Lung (tissue), 11 donors: ENCODE measurements at regions not wholly inside any gene's neighbourhood (a gene's known extent, or its start where the extent isn't known, plus 50 kb on each side); places are given as distances from the start of the nearest gene placed in this dataset.

Experiments
- ATAC-seq: fragments of 200-7000 bp; cut with Tn5 transposase; one replicate; pipeline ENCODE4 v1.9.1; 2020; ENCODE audit warnings: moderate number of reproducible peaks; ENCODE audit not compliant: insufficient read depth, low FRiP score
- DNase-seq, 3 donors: peaks; one replicate each; pipeline ENCODE4 v3.0.0-alpha.2; 2013 to 2017
- H3K27ac ChIP-seq, 2 donors: one replicate each; pipeline ENCODE4 v1.5.1; 2013; ENCODE audit warnings: mild to moderate bottlenecking in 2 of 2, moderate library complexity in 2 of 2, control low read depth in 1 of 2, inconsistent platforms in 1 of 2, low read depth in 1 of 2, low read length in 1 of 2
- H3K27me3 ChIP-seq, 3 donors: one replicate each; pipeline ENCODE4 v1.5.1; 2013; ENCODE audit warnings: low read length in 2 of 3; ENCODE audit not compliant: control insufficient read depth in 3 of 3, insufficient read depth in 3 of 3
- H3K36me3 ChIP-seq, 4 donors: one replicate each; pipeline ENCODE4 v1.5.1; 2013; ENCODE audit warnings: low read length in 4 of 4, mild to moderate bottlenecking in 1 of 4, moderate library complexity in 1 of 4; ENCODE audit not compliant: control insufficient read depth in 4 of 4, insufficient read depth in 4 of 4
- H3K4me1 ChIP-seq, 5 donors: one replicate each; pipeline ENCODE4 v1.5.1; 2013; ENCODE audit warnings: low read length in 5 of 5, mild to moderate bottlenecking in 2 of 5, moderate library complexity in 1 of 5; ENCODE audit not compliant: control insufficient read depth in 5 of 5, insufficient read depth in 5 of 5
- H3K4me3 ChIP-seq: one replicate; pipeline ENCODE4 v1.5.1; 2013; ENCODE audit warnings: mild to moderate bottlenecking, control low read depth, moderate library complexity
- H3K9ac ChIP-seq, 2 donors: one replicate each; pipeline ENCODE4 v1.5.1; 2013; ENCODE audit warnings: low read length in 2 of 2, control low read depth in 1 of 2; ENCODE audit not compliant: insufficient read depth in 1 of 2
- H3K9me3 ChIP-seq, 4 donors: one replicate each; pipeline ENCODE4 v1.5.1; 2013; ENCODE audit warnings: low read length in 3 of 4, mild to moderate bottlenecking in 1 of 4, moderate library complexity in 1 of 4; ENCODE audit not compliant: control insufficient read depth in 4 of 4, insufficient read depth in 3 of 4
- CTCF ChIP-seq: IDR thresholded peaks from 2 replicates; pipeline ENCODE4 v1.5.1; 2012; ENCODE audit warnings: mild to moderate bottlenecking; ENCODE audit errors: control extremely low read depth, extremely low read depth
- WGBS, 2 donors: extraction: QIAGEN DNeasy Blood & Tissue Kit; methylation state at CpG; one replicate each; pipeline ENCODE4 v1.1.7; 2013; 5-methylcytosine and 5-hydroxymethylcytosine counted together
- donor health status: control.
- donor health status: control.
- donor health status: Bipolar disorder and iron deficiency.
- donor health status: healthy.
- donor health status: DM: yes; HTN: yes; CAD: no.

GRCh38 chr9:17065062-17065461, 69.8 kb upstream of the CNTLN start:
- no peak for TF ChIP-seq CTCF
- Histone ChIP-seq H3K9ac (no peak overlapping the region), H3K27ac (no peak overlapping the region), H3K4me3 (no peak overlapping the region), H3K27me3 (no peaks in the 10 kb centered on the region), H3K36me3 (no peaks in the 10 kb centered on the region), H3K4me1 (peaks cover 0 to 2% (median 0%) of the 10 kb centered on the region in 5 donors), H3K9me3 (peaks cover 0 to 2% (median 0%) of the 10 kb centered on the region in 4 donors)
- ATAC-seq (no peak), DNase-seq (peak in 2 of 3 donors; percentile 27 to 38)
- WGBS, 2 donors, result 69 to 79% methylated on average over 1 of the region's 1 CpG

- Histone ChIP-seq H3K27me3 (no peaks in the 10 kb centered on the region), H3K36me3 (no peaks in the 10 kb centered on the region), H3K9ac (no peak overlapping the region), H3K9me3 (peaks cover 0 to 2% (median 0%) of the 10 kb centered on the region in 4 donors), H3K27ac (no peak overlapping the region), H3K4me1 (peaks cover 0 to 2% (median 0%) of the 10 kb centered on the region in 5 donors), H3K4me3 (no peak overlapping the region)
- 63 to 66% methylated on average over 1 of the region's 1 CpG for WGBS, 2 donors
- no peak for TF ChIP-seq CTCF
- ATAC-seq (no peak), DNase-seq (peak in 2 of 3 donors; percentile 30 to 50)
Observed at GRCh38 chr9:17064558-17064957, 70.3 kb upstream of the CNTLN start.

GRCh38 chr9:17063535-17064135, 71.2 kb upstream of the CNTLN start:
- Histone ChIP-seq H3K27me3 (no peaks in the 10 kb centered on the region), H3K36me3 (no peaks in the 10 kb centered on the region), H3K4me3 (no peak overlapping the region), H3K27ac (no peak overlapping the region), H3K4me1 (peaks cover 0 to 2% (median 0%) of the 10 kb centered on the region in 5 donors), H3K9me3 (peaks cover 0 to 2% (median 0%) of the 10 kb centered on the region in 4 donors), H3K9ac (no peak overlapping the region)
- WGBS, 2 donors, result 3% methylated on average over 2 of the region's 2 CpGs
- peak; percentile 11 for TF ChIP-seq CTCF
- ATAC-seq, result peak; percentile 79
- peak in 2 of 3 donors; percentile 34 to 51 for DNase-seq

- DNase-seq (no peak), ATAC-seq (no peak)
- 47 to 53% methylated on average over 1 of the region's 1 CpG for WGBS, 2 donors
- Histone ChIP-seq H3K36me3 (no peaks in the 10 kb centered on the region), H3K27me3 (no peaks in the 10 kb centered on the region), H3K9me3 (no peaks in the 10 kb centered on the region), H3K27ac (no peak overlapping the region), H3K9ac (no peak overlapping the region), H3K4me3 (no peak overlapping the region), H3K4me1 (peaks cover 0 to 2% (median 0%) of the 10 kb centered on the region in 5 donors)
- TF ChIP-seq CTCF, result no peak
Observed at GRCh38 chr9:17062497-17062896, 72.3 kb upstream of the CNTLN start.
